ENCODE measurements at regions not wholly inside any gene's neighbourhood (a gene's known extent, or its start where the extent isn't known, plus 50 kb on each side); places are given as distances from the start of the nearest gene placed in this dataset.

GRCh38 chr1:172977296-172978017 is 73.3 kb downstream of the TNFSF18 start:
- no peak for DNase-seq (ENCODE audit: low read depth)

GRCh38 chr1:172978595-172978994 is 72.1 kb downstream of the TNFSF18 start:
- DNase-seq (ENCODE audit: low read depth): no peak

DNA sequence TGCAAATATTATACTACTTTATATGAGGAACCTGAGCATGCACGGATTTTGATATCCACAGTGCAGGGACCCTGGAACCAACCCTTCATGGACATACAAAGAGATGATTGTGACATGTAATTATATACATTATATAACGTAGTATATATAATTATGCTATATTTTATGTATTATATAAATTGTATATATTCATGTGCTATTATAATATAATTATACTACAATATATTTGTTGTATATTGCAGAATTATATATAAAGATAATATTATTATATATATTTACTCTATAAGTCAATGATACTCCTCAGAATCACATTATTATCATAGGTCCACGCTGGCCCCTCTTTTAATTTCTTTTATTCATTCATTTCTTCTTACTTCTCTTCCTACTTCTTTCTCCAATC is 70.9 kb downstream of the TNFSF18 start:
- no peak for DNase-seq (ENCODE audit: low read depth)

DNA sequence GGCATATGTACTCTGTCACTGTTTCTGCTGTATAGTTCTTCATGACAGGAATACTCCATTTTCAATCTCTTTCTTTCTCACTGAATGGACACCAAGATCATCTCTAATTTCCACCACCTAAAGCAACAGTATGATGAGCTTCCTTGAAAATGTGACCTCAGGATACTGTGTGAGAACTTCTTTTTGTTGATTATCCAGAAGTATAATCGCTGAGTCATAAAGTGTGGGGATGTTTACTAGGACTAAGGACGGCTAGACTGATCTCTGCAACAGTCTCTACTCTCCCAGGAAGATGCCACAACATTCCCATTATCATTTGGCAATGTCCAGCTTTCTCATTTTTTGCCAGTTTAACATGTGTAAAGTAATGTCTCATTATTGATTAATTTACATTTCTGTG is 70.3 kb downstream of the TNFSF18 start:
- no peak for DNase-seq (ENCODE audit: low read depth)

GRCh38 chr1:172980971-172981370 is 69.8 kb downstream of the TNFSF18 start:
- no peak for DNase-seq (ENCODE audit: low read depth)
